ENCODE measurements at regions not wholly inside any gene's neighbourhood (a gene's known extent, or its start where the extent isn't known, plus 50 kb on each side); places are given as distances from the start of the nearest gene placed in this dataset.
A peak's percentile ranks its signal among the peaks of the same experiment; 100 is the strongest.

- Histone ChIP-seq H3K27me3 (ENCODE audit: low read length) (no peaks in the 10 kb centered on the region), H3K4me3 (ENCODE audit: low read length) (no peak overlapping the region), H3K4me1 (ENCODE audit: insufficient read depth, low read length) (peaks cover 3% of the 10 kb centered on the region; the same call in 1 of the 2 replicates), H2AFZ (ENCODE audit: low read length) (no peak overlapping the region), H3K9me3 (ENCODE audit: low read length) (no peaks in the 10 kb centered on the region), H3K9me2 (replicated peaks; ENCODE audit: low read length) (no peaks in the 10 kb centered on the region), H3K79me2 (ENCODE audit: low read length) (no peaks in the 10 kb centered on the region), H3F3A (ENCODE audit: low read length, unreplicated experiment) (no peaks in the 10 kb centered on the region), H3K9ac (ENCODE audit: low read length) (no peak overlapping the region), H3K4me2 (ENCODE audit: low read length) (no peak overlapping the region), H3K36me3 (ENCODE audit: low read depth, low read length) (no peaks in the 10 kb centered on the region), H4K20me1 (ENCODE audit: low read length) (no peaks in the 10 kb centered on the region), H3K27ac (ENCODE audit: low read length) (no peak overlapping the region)
- intact Hi-C loops (cut with micrococcal nuclease) = no loop called here
- TF ChIP-seq EZH2 (IDR thresholded peaks at IDR 0.05; ENCODE audit: low read length, unreplicated experiment) (no peak), EZH2phosphoT487 (IDR thresholded peaks at IDR 0.05; ENCODE audit: borderline replicate concordance, low read length) (no peak), CTCF (conservative IDR thresholded peaks at IDR 0.05; ENCODE audit: low read depth, low read length) (no peak)
- POLR2A ChIA-PET (ENCODE audit: unreplicated experiment) = no interaction called here
- DNase-seq (peak; percentile 69), ATAC-seq (peak; percentile 33)
- no TSS peak for BruUV-seq (replicated peaks)
- CTCF ChIA-PET = no interaction called here
Observed at GRCh38 chr5:25649628-25650265, 1005.0 kb upstream of the CDH10 start.

- Histone ChIP-seq H3K9ac (ENCODE audit: low read length) (no peak overlapping the region), H3K4me2 (ENCODE audit: low read length) (no peak overlapping the region), H3K4me1 (ENCODE audit: insufficient read depth, low read length) (peaks cover 3% of the 10 kb centered on the region; the same call in 1 of the 2 replicates), H3K9me3 (ENCODE audit: low read length) (no peaks in the 10 kb centered on the region), H3K9me2 (replicated peaks; ENCODE audit: low read length) (no peaks in the 10 kb centered on the region), H4K20me1 (ENCODE audit: low read length) (no peaks in the 10 kb centered on the region), H3K4me3 (ENCODE audit: low read length) (no peak overlapping the region), H3K79me2 (ENCODE audit: low read length) (no peaks in the 10 kb centered on the region), H3K27me3 (ENCODE audit: low read length) (no peaks in the 10 kb centered on the region), H2AFZ (ENCODE audit: low read length) (no peak overlapping the region), H3F3A (ENCODE audit: low read length, unreplicated experiment) (no peaks in the 10 kb centered on the region), H3K27ac (ENCODE audit: low read length) (no peak overlapping the region), H3K36me3 (ENCODE audit: low read depth, low read length) (no peaks in the 10 kb centered on the region)
- peak; percentile 61 for ATAC-seq
- CTCF ChIA-PET = no interaction called here
- DNase-seq = peak; percentile 52
- BruUV-seq (replicated peaks) = no TSS peak
- TF ChIP-seq EZH2phosphoT487 (IDR thresholded peaks at IDR 0.05; ENCODE audit: borderline replicate concordance, low read length) = no peak
- no peak for TF ChIP-seq CTCF (conservative IDR thresholded peaks at IDR 0.05; ENCODE audit: low read depth, low read length)
- no peak for TF ChIP-seq EZH2 (IDR thresholded peaks at IDR 0.05; ENCODE audit: low read length, unreplicated experiment)
- intact Hi-C loops (cut with micrococcal nuclease) = no loop called here
- POLR2A ChIA-PET (ENCODE audit: unreplicated experiment) = no interaction called here
Observed at GRCh38 chr5:25646421-25647341, 1001.9 kb upstream of the CDH10 start.

- CTCF ChIA-PET = no interaction called here
- BruUV-seq (replicated peaks) = no TSS peak
- H3K9me2 ChIP-seq (replicated peaks; ENCODE audit: low read length) = no peaks in the 10 kb centered on the region
Observed at GRCh38 chr5:25641124-25641523, 996.3 kb upstream of the CDH10 start.

More at GRCh38 chr5:25641124-25641523, 996.3 kb upstream of the CDH10 start:
- Histone ChIP-seq H3K4me3 (ENCODE audit: low read length) (no peak overlapping the region), H3K9ac (ENCODE audit: low read length) (no peak overlapping the region), H3K79me2 (ENCODE audit: low read length) (no peaks in the 10 kb centered on the region), H3K4me2 (ENCODE audit: low read length) (no peak overlapping the region), H3K27ac (ENCODE audit: low read length) (no peak overlapping the region), H2AFZ (ENCODE audit: low read length) (no peak overlapping the region), H3K36me3 (ENCODE audit: low read depth, low read length) (no peaks in the 10 kb centered on the region), H3F3A (ENCODE audit: low read length, unreplicated experiment) (no peaks in the 10 kb centered on the region), H3K9me3 (ENCODE audit: low read length) (no peaks in the 10 kb centered on the region), H3K27me3 (ENCODE audit: low read length) (no peaks in the 10 kb centered on the region), H4K20me1 (ENCODE audit: low read length) (no peaks in the 10 kb centered on the region), H3K4me1 (ENCODE audit: insufficient read depth, low read length) (no peaks in the 10 kb centered on the region)
- intact Hi-C loops (cut with micrococcal nuclease) = no loop called here
- DNase-seq = no peak
- no peak for TF ChIP-seq EZH2 (IDR thresholded peaks at IDR 0.05; ENCODE audit: low read length, unreplicated experiment)
- no peak for ATAC-seq
- POLR2A ChIA-PET (ENCODE audit: unreplicated experiment) = no interaction called here
